ENCODE measurements at regions not wholly inside any gene's neighbourhood (a gene's known extent, or its start where the extent isn't known, plus 50 kb on each side); places are given as distances from the start of the nearest gene placed in this dataset.

GRCh38 chr3:124063197-124063909, 71.4 kb upstream of the ROPN1 start:
- TF ChIP-seq CTCF (IDR thresholded peaks at IDR 0.05; ENCODE audit: control extremely low read depth in 1 of 3, insufficient read depth in 1 of 3, low read depth in 1 of 3, low read length in 3 of 3): no peak
- TF ChIP-seq TCF12 (IDR thresholded peaks at IDR 0.05; ENCODE audit: low read depth, low read length): no peak
- TF ChIP-seq MAX (IDR thresholded peaks at IDR 0.05): no peak
- TF ChIP-seq KDM1A (IDR thresholded peaks at IDR 0.05; ENCODE audit: borderline replicate concordance, low read length): no peak
- no peak for TF ChIP-seq POLR2AphosphoS5 (IDR thresholded peaks at IDR 0.05; ENCODE audit: low read depth, low read length)
- TF ChIP-seq CHD2 (IDR thresholded peaks at IDR 0.05; ENCODE audit: low read length): no peak
- no peak for TF ChIP-seq POLR2A (IDR thresholded peaks at IDR 0.05; ENCODE audit: control extremely low read depth in 1 of 2, low read depth in 2 of 2, low read length in 2 of 2)
- TF ChIP-seq CEBPB (IDR thresholded peaks at IDR 0.05; ENCODE audit: low read depth, low read length): no peak
- no peak for TF ChIP-seq CREB1 (IDR thresholded peaks at IDR 0.05)
- no peak for TF ChIP-seq EP300 (IDR thresholded peaks at IDR 0.05; ENCODE audit: borderline replicate concordance in 1 of 2, low read depth in 2 of 2, low read length in 2 of 2)
- TF ChIP-seq EZH2 (IDR thresholded peaks at IDR 0.05; ENCODE audit: low read depth, low read length, severe bottlenecking): no peak
- TF ChIP-seq GABPA (IDR thresholded peaks at IDR 0.05; ENCODE audit: borderline replicate concordance, insufficient read depth, low read length): no peak
